ENCODE measurements at regions not wholly inside any gene's neighbourhood (a gene's known extent, or its start where the extent isn't known, plus 50 kb on each side); places are given as distances from the start of the nearest gene placed in this dataset.

GRCh38 chr5:67528953-67529352 is 332.4 kb upstream of the CD180 start:
- SMC1A ChIA-PET (ENCODE audit: uncharacterized antibody, unreplicated experiment) = no interaction called here
- no peak overlapping the region for H2AFZ ChIP-seq (ENCODE audit: control insufficient read depth, low read depth, low read length)
- POLR2A ChIA-PET = no interaction called here
- H3K9ac ChIP-seq (ENCODE audit: control insufficient read depth, insufficient read depth, low read length) = no peak overlapping the region
- DNase-seq (ENCODE audit: low read depth, low spot score) = no peak
- in situ Hi-C loops (cut with MboI) = no loop called here
- no peaks in the 10 kb centered on the region for H4K20me1 ChIP-seq (ENCODE audit: control insufficient read depth, insufficient read depth)
- intact Hi-C loops (cut with micrococcal nuclease; ENCODE audit: unreplicated experiment) = no loop called here
- BruUV-seq (replicated peaks) = no TSS peak
- no peak overlapping the region for H3K4me3 ChIP-seq
- CTCF ChIA-PET = interaction anchor here (0.7 kb wide), 1 partner anchor 54 kb away, joined by 4 read pairs; no protein-coding TSS in a partner anchor
- 0% methylated on average over 3 of the region's 3 CpGs for WGBS (ENCODE audit: insufficient coverage, insufficient replicate concordance, low lambda C conversion rate, missing lambda C conversion rate)
- H3K79me2 ChIP-seq (ENCODE audit: control insufficient read depth, insufficient read depth, low read length) = no peaks in the 10 kb centered on the region
- peak; percentile 13 for FAIRE-seq
- RAD21 ChIA-PET (ENCODE audit: unreplicated experiment) = no interaction called here
- TF ChIP-seq LARP7 (IDR thresholded peaks at IDR 0.05) (no peak), MEF2A (IDR thresholded peaks at IDR 0.05; ENCODE audit: insufficient read depth, low read depth, low read length) (no peak), ZBTB4 (CRISPR knock-in tag; IDR thresholded peaks at IDR 0.05) (no peak), FOS (IDR thresholded peaks at IDR 0.05; ENCODE audit: borderline replicate concordance, extremely low read depth, insufficient read length) (no peak), CHD1 (IDR thresholded peaks at IDR 0.05; ENCODE audit: low read depth, low read length) (no peak), E2F8 (IDR thresholded peaks at IDR 0.05; ENCODE audit: low read depth, partially characterized antibody) (no peak), REST (IDR thresholded peaks at IDR 0.05; ENCODE audit: low read depth, low read length) (no peak), BCL11A (IDR thresholded peaks at IDR 0.05; ENCODE audit: low read depth, low read length) (no peak), TCF12 (IDR thresholded peaks at IDR 0.05; ENCODE audit: low read depth, low read length) (no peak), CBFB (IDR thresholded peaks at IDR 0.05; ENCODE audit: low read depth) (no peak), NR2C1 (IDR thresholded peaks at IDR 0.05) (no peak)
- H3K4me2 ChIP-seq (ENCODE audit: control insufficient read depth, insufficient read depth) = no peak overlapping the region
- H3K4me1 ChIP-seq (ENCODE audit: control insufficient read depth, insufficient read depth, low read length) = no peaks in the 10 kb centered on the region
- no peaks in the 10 kb centered on the region for H3K36me3 ChIP-seq (ENCODE audit: control insufficient read depth in 2 of 2, insufficient read depth in 2 of 2, low read length in 1 of 2)
- no peak overlapping the region for H3K27ac ChIP-seq (ENCODE audit: control insufficient read depth, insufficient read depth)
- peak; percentile 70 for ATAC-seq
- H3K27me3 ChIP-seq (replicated peaks in 1 of 2; ENCODE audit: control insufficient read depth in 2 of 2, insufficient read depth in 2 of 2, low read length in 1 of 2) = no peaks in the 10 kb centered on the region
- no peaks in the 10 kb centered on the region for H3K9me3 ChIP-seq (replicated peaks; ENCODE audit: control insufficient read depth, insufficient read depth, low read length)
